HepG2 (cell line): ENCODE measurements at regions not wholly inside any gene's neighbourhood (a gene's known extent, or its start where the extent isn't known, plus 50 kb on each side); places are given as distances from the start of the nearest gene placed in this dataset.

Experiments used
- ATAC-seq: fragments of 200-7000 bp; cut with Tn5 transposase; 3 replicates; pipeline ENCODE4 v1.9.1; 2020; ENCODE audit warnings: mild to moderate bottlenecking, moderate library complexity
- BruUV-seq: library from RNA; stranded (reverse); fragments of 400-500 nt; replicated peaks from 2 replicates; lab custom pipeline; 2021; lab: Mats Ljungman, UMichigan
- CTCF ChIA-PET: fragments of 300-600 bp; formaldehyde crosslinking; extraction: SDS; loops from one replicate; lab custom pipeline; 2021; ENCODE audit warnings: low total read pairs, inconsistent platforms, low intra/inter-chr PET ratio; lab: Yijun Ruan, JAX
- POLR2A ChIA-PET: fragments of 350-600 bp; sonication (Branson Sonifier 250); formaldehyde crosslinking; loops from one replicate; lab custom pipeline; 2020; ENCODE audit warnings: antibody characterized with exemption, inconsistent platforms; lab: Yijun Ruan, JAX
- DNase-seq: peaks from one replicate; pipeline ENCODE4 v3.0.0-alpha.2; 2015; ENCODE audit warnings: low spot score
- FAIRE-seq: peaks from 3 replicates; lab custom pipeline; 2011; peaks lifted over from hg19 to GRCh38; lab: Jason Lieb, UNC
- H2AFZ ChIP-seq: one replicate; pipeline ENCODE4 v1.6.1; 2011; ENCODE audit warnings: low read length, inconsistent platforms
- H3K27ac ChIP-seq: fragments of 300-600 bp; 3 replicates; pipeline ENCODE4 v1.8.0; 2011; ENCODE audit warnings: mixed run types, mild to moderate bottlenecking, mixed read lengths, low read length, inconsistent platforms; ENCODE audit not compliant: insufficient read depth; ENCODE audit errors: extremely low read length
- H3K27me3 ChIP-seq, 2 experiments: fragments of 200-600 bp in 1 of 2; 2 replicates in 1 of 2; 3 replicates in 1 of 2; pipeline versions ENCODE4 v1.6.0 to v1.8.0; 2011; ENCODE audit warnings: low read length in 2 of 2, mild to moderate bottlenecking in 2 of 2, moderate library complexity in 2 of 2, inconsistent platforms in 1 of 2; ENCODE audit not compliant: insufficient read depth in 2 of 2, control insufficient read depth in 1 of 2
- H3K36me3 ChIP-seq, 2 experiments: fragments of 200-600 bp in 1 of 2; replicated peaks in 1 of 2; 2 replicates in 1 of 2; 3 replicates in 1 of 2; pipeline versions ENCODE4 v1.5.1 to v1.8.0; 2011; ENCODE audit warnings: low read length in 2 of 2, inconsistent platforms in 1 of 2; ENCODE audit not compliant: insufficient read depth in 2 of 2, control insufficient read depth in 1 of 2
- H3K4me1 ChIP-seq: 2 replicates; pipeline ENCODE4 v1.5.1; 2012; ENCODE audit warnings: low read length, inconsistent platforms; ENCODE audit not compliant: insufficient read depth
- H3K4me2 ChIP-seq: 2 replicates; pipeline ENCODE4 v1.6.0; 2011; ENCODE audit warnings: low read depth, low read length, inconsistent platforms
- H3K4me3 ChIP-seq, 3 experiments: fragments of 200-600 bp in 1 of 3; sonication (generic), shearing (Covaris generic) in 1 of 3; replicated peaks in 1 of 3; 2 replicates each; pipeline ENCODE4 v1.5.1; 2011 to 2016; ENCODE audit warnings: low read length in 3 of 3, inconsistent platforms in 2 of 3, low read depth in 2 of 3, mild to moderate bottlenecking in 2 of 3, control low read depth in 1 of 3, mixed read lengths in 1 of 3; ENCODE audit not compliant: insufficient read depth in 1 of 3
- H3K79me2 ChIP-seq: one replicate; pipeline ENCODE4 v1.6.1; 2011; ENCODE audit warnings: low read length, inconsistent platforms; ENCODE audit not compliant: insufficient read depth
- H3K9ac ChIP-seq: 2 replicates; pipeline ENCODE4 v1.6.0; 2011; ENCODE audit warnings: mild to moderate bottlenecking, low read depth, low read length, inconsistent platforms; ENCODE audit not compliant: insufficient read depth
- H3K9me3 ChIP-seq: 2 replicates; pipeline ENCODE4 v1.5.1; 2012; ENCODE audit warnings: mild to moderate bottlenecking, low read length
- H4K20me1 ChIP-seq: 2 replicates; pipeline ENCODE4 v1.6.0; 2011; ENCODE audit warnings: inconsistent platforms, mild to moderate bottlenecking, low read length, moderate library complexity; ENCODE audit not compliant: insufficient read depth
- AGO2 ChIP-seq: fragments of 200-400 bp; formaldehyde crosslinking; optimal IDR thresholded peaks from 2 replicates; pipeline ENCODE3; 2017; ENCODE audit warnings: mild to moderate bottlenecking, low read depth, low read length, moderate library complexity
- ATF3 ChIP-seq: sonication (generic); formaldehyde crosslinking; IDR thresholded peaks from 2 replicates; pipeline ENCODE4 v1.4.0; 2020; ENCODE audit warnings: missing genetic modification reagents
- CEBPG ChIP-seq: IDR thresholded peaks from 2 replicates; pipeline ENCODE4 v1.6.1; 2016
- FOXA1 ChIP-seq, 2 experiments: fragments of 450-650 bp in 1 of 2; sonication (generic) in 1 of 2; formaldehyde crosslinking in 1 of 2; IDR thresholded peaks; 2 replicates each; pipeline versions ENCODE4 v1.4.0 to v1.6.1; 2016 to 2020; ENCODE audit warnings: missing genetic modification reagents in 1 of 2
- HDAC2 ChIP-seq: sonication (generic); formaldehyde crosslinking; IDR thresholded peaks from 2 replicates; pipeline ENCODE4 v1.4.0; 2020; ENCODE audit warnings: missing genetic modification reagents
- JUND ChIP-seq: sonication (generic); formaldehyde crosslinking; IDR thresholded peaks from 2 replicates; pipeline ENCODE4 v1.8.0; 2022; ENCODE audit warnings: mild to moderate bottlenecking, missing genetic modification reagents
- LCORL ChIP-seq, 2 experiments: fragments of 450-650 bp in 1 of 2; sonication (generic) in 1 of 2; formaldehyde crosslinking in 1 of 2; IDR thresholded peaks; 2 replicates each; pipeline versions ENCODE4 v1.5.0 to v1.6.1; 2017 to 2020; ENCODE audit warnings: antibody characterized with exemption in 1 of 2, missing genetic modification reagents in 1 of 2
- RCOR2 ChIP-seq: IDR thresholded peaks from 2 replicates; pipeline ENCODE4 v1.6.1; 2016; ENCODE audit warnings: missing biosample characterization, missing genetic modification reagents
- SKIL ChIP-seq: sonication (generic); formaldehyde crosslinking; IDR thresholded peaks from 2 replicates; pipeline ENCODE4 v1.8.0; 2022; ENCODE audit warnings: missing genetic modification reagents, mild to moderate bottlenecking, moderate library complexity, borderline replicate concordance
- STAT6 ChIP-seq: sonication (generic); formaldehyde crosslinking; IDR thresholded peaks from 2 replicates; pipeline ENCODE4 v1.4.0; 2020; ENCODE audit warnings: missing genetic modification reagents, mild to moderate bottlenecking, borderline replicate concordance
- ZNF329 ChIP-seq: sonication (generic); formaldehyde crosslinking; IDR thresholded peaks from 2 replicates; pipeline ENCODE4 v1.9.0; 2021; ENCODE audit warnings: low read depth, mild to moderate bottlenecking, missing genetic modification reagents
- WGBS: methylation state at CpG from one replicate; pipeline ENCODE4 v1.1.6; 2017; ENCODE audit warnings: low lambda C conversion rate; 5-methylcytosine and 5-hydroxymethylcytosine counted together
- in situ Hi-C: cut with HindIII; loops from 2 replicates; pipeline ENCODE4 v1.10.0; 2017; ENCODE audit warnings: low pct_unique_long_range_greater_than_20kb; ENCODE audit not compliant: extremely low pct_ligation_motif_present
- intact Hi-C: fragments of 100-400 bp; cut with micrococcal nuclease; formaldehyde crosslinking; loops from one replicate; pipeline ENCODE4 v1.10.0; 2022; ENCODE audit not compliant: unreplicated experiment

GRCh38 chr12:89762498-89763170 lies 54.0 kb upstream of the ATP2B1 start:
- no peak for ATAC-seq
- Histone ChIP-seq H3K4me2 (no peak overlapping the region), H3K9me3 (no peaks in the 10 kb centered on the region), H3K27me3 (no peaks in the 10 kb centered on the region), H3K27ac (no peak overlapping the region), H2AFZ (no peak overlapping the region), H3K9ac (no peak overlapping the region), H3K36me3 (no peaks in the 10 kb centered on the region), H3K4me1 (no peaks in the 10 kb centered on the region), H3K79me2 (no peaks in the 10 kb centered on the region), H3K4me3 (no peak overlapping the region), H4K20me1 (no peaks in the 10 kb centered on the region)
- intact Hi-C loops (no loop called here), in situ Hi-C loops (no loop called here)
- 27% methylated on average over 4 of the region's 4 CpGs for WGBS
- BruUV-seq = no TSS peak
- no peak for TF ChIP-seq STAT6 (CRISPR knock-in tag)
- CTCF ChIA-PET = no interaction called here
- POLR2A ChIA-PET = no interaction called here
- no peak for DNase-seq
- FAIRE-seq = no peak

GRCh38 chr12:89760783-89761182 lies 52.1 kb upstream of the ATP2B1 start:
- H3K79me2 ChIP-seq = no peaks in the 10 kb centered on the region
- H3K9me3 ChIP-seq = no peaks in the 10 kb centered on the region
- in situ Hi-C loops = no loop called here
- H3K4me3 ChIP-seq = no peak overlapping the region
- DNase-seq = no peak
- no peak for TF ChIP-seq SKIL (CRISPR knock-in tag)
- no peak for TF ChIP-seq AGO2
- no peak for TF ChIP-seq JUND (CRISPR knock-in tag)
- no peak for TF ChIP-seq ZNF329 (CRISPR knock-in tag)
- no peak for TF ChIP-seq HDAC2 (CRISPR knock-in tag)
- TF ChIP-seq LCORL (IDR thresholded peaks at IDR 0.05) = no peak
- no peak for TF ChIP-seq LCORL (CRISPR knock-in tag; IDR thresholded peaks at IDR 0.05)
- no peak for TF ChIP-seq CEBPG (CRISPR knock-in tag)
- TF ChIP-seq RCOR2 (CRISPR knock-in tag) = no peak
- no peak for TF ChIP-seq ATF3 (CRISPR knock-in tag)
- TF ChIP-seq FOXA1 (IDR thresholded peaks at IDR 0.05) = no peak
- no peak for TF ChIP-seq FOXA1 (CRISPR knock-in tag; IDR thresholded peaks at IDR 0.05)
- H3K27ac ChIP-seq = no peak overlapping the region
- no peak overlapping the region for H2AFZ ChIP-seq
- no TSS peak for BruUV-seq
- WGBS = 26% methylated on average over 2 of the region's 2 CpGs
- H3K4me1 ChIP-seq = no peaks in the 10 kb centered on the region
- CTCF ChIA-PET = no interaction called here
- H3K4me2 ChIP-seq = no peak overlapping the region
- no peaks in the 10 kb centered on the region for H4K20me1 ChIP-seq
- no peaks in the 10 kb centered on the region for H3K36me3 ChIP-seq
- no peaks in the 10 kb centered on the region for H3K27me3 ChIP-seq
- no peak for ATAC-seq
- intact Hi-C loops = no loop called here
- H3K9ac ChIP-seq = no peak overlapping the region
- POLR2A ChIA-PET = no interaction called here
- FAIRE-seq = no peak
